ENCODE measurements at regions not wholly inside any gene's neighbourhood (a gene's known extent, or its start where the extent isn't known, plus 50 kb on each side); places are given as distances from the start of the nearest gene placed in this dataset.
"Not testable (repeated sequence)": the region's sequence is repeated elsewhere in the genome, so short reads cannot be mapped to it uniquely, and the experiment has no call there.

DNA sequence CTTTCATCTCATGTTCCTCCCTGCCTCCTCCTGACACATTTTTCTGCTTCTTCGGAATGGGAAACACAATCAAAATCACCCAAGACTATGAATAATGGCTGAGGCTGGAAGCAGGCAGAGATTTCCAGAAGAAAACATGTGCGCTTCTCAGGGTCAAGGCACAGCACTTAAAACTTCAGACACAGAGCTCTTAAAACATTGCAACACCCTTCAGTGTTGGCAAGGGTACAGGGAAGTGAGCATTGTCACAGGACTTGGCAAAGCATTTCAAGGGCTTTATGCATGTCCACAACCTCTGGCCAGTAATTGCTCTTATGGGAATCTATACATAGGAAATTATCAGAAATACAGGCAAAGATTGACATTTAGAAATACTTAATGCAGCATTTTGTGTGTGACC is 477.6 kb upstream of the KLHL29 start:
- no peak for DNase-seq (ENCODE audit: low read depth in 2 of 2, low spot score in 1 of 2)

GRCh38 chr2:22912398-22912797 is 472.6 kb upstream of the KLHL29 start:
- DNase-seq (ENCODE audit: low read depth in 2 of 2, low spot score in 1 of 2), result no peak

DNA sequence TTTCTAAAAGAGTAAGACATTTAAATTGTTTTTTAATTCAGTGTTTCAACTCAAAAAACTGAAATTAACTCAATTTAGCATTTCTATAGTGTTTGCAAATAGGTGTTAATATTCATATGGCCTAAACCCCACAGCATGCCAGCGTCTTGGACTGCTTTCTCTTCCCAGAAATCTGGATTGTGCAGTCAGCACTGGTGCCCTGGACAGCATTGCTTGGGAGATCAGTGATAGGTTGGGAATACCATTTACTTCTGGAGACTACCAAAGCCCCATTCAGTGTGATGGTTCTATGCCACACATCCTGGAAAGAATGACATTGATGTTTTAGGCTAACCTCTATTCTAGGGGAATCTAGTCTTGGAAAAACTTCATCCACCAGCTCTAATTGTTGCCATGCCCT is 455.0 kb upstream of the KLHL29 start:
- DNase-seq (ENCODE audit: low read depth in 2 of 2, low spot score in 1 of 2), result no peak

GRCh38 chr2:22930781-22931180 is 454.2 kb upstream of the KLHL29 start:
- no peak for DNase-seq (ENCODE audit: low read depth in 2 of 2, low spot score in 1 of 2)

- no peak for DNase-seq (ENCODE audit: low read depth in 2 of 2, low spot score in 1 of 2)
Measured at GRCh38 chr2:22932288-22932687, 452.7 kb upstream of the KLHL29 start.

DNA sequence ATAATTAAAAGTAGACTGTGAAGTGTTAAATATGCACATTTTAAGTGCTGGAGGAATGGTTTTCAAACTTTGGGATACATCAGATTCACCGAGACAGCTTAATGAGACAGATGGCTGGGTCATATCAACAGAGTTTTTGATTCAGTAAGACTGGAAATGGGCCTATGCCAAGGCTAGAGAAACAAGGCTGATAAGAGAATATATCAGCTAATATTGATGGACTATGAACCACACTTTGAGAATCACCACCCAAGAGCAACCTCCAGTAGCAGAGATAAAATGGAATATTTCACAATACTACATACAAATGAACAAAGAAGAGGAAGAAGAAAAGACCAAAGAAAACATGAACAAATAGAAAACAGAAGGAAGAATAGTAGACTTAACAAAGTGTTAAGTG is 450.2 kb upstream of the KLHL29 start:
- DNase-seq (ENCODE audit: low read depth in 2 of 2, low spot score in 1 of 2), result no peak

DNA sequence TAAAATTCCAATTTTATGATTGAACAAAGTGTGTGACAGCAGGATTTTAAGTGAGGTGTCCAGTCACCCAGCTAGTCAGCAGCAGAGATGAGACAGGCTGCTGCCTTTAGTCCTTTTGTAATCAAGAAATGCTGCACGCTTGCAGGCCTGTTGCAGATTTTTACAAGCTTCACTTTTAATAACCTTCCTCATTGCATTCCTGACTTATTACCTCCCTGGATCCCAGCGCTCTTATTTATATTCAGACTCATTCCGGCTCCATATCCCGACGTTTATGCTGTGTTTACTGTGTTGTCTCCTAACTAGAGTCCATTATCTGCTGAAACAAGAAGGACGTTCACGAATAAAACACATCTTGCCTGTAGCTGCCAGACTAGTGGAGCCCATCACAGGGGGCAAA is 442.5 kb upstream of the KLHL29 start:
- no peak for DNase-seq (ENCODE audit: low read depth in 2 of 2, low spot score in 1 of 2)

DNA sequence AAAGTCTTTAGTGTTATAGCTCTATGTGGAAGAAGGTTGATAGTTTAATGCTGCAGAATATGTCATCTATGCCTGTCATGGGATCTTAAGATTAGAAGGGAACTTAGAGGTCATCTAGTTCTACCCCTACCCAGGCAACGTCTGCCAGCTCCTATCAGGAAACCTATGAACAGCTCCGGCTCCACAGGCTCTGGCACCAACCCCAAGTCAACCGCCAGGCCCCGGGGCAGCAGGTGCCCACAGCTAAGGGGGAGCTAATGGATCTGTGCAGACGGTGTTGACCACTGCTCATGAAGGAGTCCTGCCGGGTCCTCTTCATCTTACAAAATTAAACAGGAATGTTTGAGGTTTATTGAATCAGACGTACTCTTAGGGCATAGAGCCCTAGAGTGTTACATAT is 440.8 kb upstream of the KLHL29 start:
- no peak for DNase-seq (ENCODE audit: low read depth in 2 of 2, low spot score in 1 of 2)

DNA sequence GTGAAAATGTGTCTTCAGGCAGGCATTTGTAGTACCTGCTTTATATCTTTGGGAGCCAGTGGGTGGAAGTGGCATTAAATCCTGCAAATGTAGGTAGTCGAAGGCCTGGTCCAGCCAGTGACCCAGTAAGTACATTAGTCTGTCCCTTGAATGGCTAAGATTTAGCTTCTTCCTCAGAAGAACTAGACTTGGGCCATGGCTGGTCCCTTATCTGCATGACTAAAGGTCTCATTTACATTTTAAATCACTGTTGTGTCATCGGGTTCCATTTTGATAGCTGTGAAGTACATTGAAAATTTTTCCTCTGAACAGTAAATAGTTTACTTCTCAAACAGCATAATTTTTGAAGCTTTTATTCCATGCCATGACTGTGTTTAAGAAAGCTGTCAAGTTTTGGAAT is 438.4 kb upstream of the KLHL29 start:
- DNase-seq (ENCODE audit: low read depth in 2 of 2, low spot score in 1 of 2), result no peak

GRCh38 chr2:22947741-22948140 is 437.2 kb upstream of the KLHL29 start:
- no peak for DNase-seq (ENCODE audit: low read depth in 2 of 2, low spot score in 1 of 2)

- DNase-seq (ENCODE audit: low read depth in 2 of 2, low spot score in 1 of 2), result no peak
Measured at GRCh38 chr2:22950431-22950830, 434.5 kb upstream of the KLHL29 start.

- no peak for DNase-seq (ENCODE audit: low read depth in 2 of 2, low spot score in 1 of 2)
Measured at GRCh38 chr2:22952656-22953225, 432.2 kb upstream of the KLHL29 start.

DNA sequence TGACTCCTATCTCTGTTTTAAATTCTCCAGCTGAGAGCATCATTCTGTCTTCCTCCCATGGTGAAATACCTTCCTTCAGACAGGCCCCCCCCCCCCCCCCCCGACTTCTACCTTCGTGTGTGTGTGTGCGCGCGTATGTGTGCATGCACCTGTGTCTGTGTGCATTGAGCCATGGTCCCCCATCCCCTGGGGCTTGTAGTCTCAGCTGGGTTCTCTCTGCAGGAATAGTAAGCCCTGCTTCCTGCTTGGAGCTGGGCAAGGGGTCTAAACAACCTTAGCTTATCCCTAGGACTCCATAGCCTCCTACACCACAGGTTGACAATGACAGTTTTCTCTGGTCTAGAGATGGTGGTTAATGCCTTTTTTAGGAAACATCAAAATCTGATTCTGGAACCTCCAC is 427.5 kb upstream of the KLHL29 start:
- DNase-seq (ENCODE audit: low read depth in 2 of 2, low spot score in 1 of 2), result no peak

DNA sequence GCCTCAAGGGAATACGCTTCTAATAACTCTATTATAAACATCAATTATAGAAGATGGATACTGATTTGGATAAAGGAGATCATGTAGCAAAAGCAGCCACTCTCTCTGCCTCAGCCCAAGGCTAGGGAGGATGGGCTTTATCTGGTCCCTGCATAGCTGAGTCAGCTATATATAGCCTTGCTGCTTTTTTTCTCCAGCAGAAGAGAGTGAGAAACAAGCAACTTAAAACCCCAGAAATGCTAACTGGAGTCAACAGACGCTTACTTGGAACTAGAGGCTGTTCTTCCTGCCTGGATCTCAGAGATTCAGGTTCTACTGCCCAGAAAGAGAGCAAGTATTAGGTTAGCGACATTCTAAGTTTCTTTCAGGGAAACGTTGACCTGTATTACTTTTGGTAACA is 426.7 kb upstream of the KLHL29 start:
- no peak for DNase-seq (ENCODE audit: low read depth in 2 of 2, low spot score in 1 of 2)

DNA sequence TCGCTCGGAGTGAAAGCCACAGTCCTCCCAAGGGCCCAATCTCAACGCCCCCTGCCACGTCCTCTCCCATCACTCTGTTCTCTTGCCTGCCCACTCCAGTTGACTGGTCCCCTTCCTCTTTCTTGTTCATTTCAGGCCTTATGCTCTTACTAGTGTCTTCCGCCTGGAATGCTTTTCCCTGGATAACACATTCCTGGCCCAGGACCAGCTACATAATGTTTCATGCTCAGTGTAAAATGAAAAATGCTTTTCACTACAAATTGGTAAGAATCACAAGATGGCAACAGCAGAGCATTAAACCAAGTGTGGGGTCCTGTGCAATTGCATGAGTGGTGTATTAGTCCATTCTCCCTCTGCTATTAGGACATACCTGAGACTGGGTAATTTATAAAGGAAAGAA is 417.2 kb upstream of the KLHL29 start:
- DNase-seq (ENCODE audit: low read depth in 2 of 2, low spot score in 1 of 2), result no peak

DNA sequence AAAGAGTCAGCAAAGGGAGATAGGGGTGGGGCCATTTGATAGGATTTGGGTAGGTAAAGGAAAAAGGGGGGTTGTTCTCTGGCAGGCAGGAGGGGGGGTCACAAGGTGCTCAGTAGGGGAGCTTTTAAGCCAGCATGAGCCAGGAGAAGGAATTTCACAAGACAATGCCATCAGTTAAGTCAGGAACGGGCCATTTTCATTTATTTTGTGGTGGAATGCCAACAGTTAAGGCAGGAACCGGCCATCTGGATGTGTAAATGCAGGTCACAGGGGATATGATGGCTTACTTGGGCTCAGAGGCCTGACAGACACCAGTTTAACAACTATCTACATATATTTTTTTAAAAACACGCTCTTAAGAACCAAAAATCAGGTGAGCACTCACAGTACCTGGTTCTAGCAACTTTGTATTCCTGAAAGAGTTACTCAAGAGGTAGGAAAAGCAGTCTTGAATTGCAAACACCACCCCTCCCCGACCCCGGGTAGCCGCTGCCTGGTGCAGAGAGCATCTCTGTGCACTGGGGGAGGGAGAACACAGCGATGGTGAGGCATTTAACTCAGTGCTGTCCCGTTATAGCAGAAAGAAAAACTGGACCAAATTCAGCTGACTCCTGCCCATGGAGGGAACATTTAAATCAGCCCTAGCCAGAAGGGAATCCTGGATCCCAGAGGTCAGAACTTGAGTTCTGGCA is 414.5 kb upstream of the KLHL29 start:
- no peak for DNase-seq (ENCODE audit: low read depth in 2 of 2, low spot score in 1 of 2)

DNA sequence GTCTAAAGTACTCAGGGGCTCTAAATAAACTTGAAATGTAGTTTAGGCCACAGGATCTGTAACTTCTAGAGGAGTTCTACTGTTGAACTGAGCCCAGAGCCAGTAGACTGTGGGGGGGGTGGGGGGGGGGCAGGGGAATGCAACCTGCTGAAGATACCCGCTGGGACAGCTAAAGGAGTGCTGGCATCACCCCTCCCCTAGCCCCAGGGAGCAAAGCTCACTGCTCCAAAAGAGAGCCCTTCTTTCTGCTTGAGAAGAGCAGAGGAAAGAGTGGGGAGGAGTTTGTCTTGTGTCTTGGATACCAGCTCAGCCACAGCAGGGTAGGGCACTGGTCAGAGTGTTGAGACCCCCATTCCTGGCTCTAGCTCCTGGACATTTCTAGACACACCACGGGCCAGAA is 414.0 kb upstream of the KLHL29 start:
- DNase-seq (ENCODE audit: low read depth in 2 of 2, low spot score in 1 of 2), result no peak

DNA sequence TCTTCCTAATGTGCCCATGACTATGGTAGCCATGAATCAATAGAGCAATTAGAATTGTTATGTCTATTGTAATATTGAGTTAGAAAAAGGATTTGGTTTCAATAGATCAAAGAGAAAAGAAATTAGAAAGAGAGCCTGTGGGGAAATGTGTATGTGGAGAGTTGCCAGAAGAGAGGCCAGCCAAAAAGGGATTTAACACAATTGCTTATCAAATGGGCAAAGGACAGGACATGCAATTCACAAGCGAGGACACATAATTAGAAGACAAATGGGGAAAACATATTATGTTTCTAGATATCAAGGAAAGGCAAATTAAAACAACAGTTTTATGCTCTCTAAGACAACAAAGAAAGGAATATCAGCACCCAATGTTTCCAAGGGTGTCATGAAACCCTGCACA is 403.2 kb upstream of the KLHL29 start:
- DNase-seq (ENCODE audit: low read depth in 2 of 2, low spot score in 1 of 2), result no peak

GRCh38 chr2:22984152-22984551 is 400.8 kb upstream of the KLHL29 start:
- not testable (repeated sequence) for DNase-seq (ENCODE audit: low read depth in 2 of 2, low spot score in 1 of 2)

DNA sequence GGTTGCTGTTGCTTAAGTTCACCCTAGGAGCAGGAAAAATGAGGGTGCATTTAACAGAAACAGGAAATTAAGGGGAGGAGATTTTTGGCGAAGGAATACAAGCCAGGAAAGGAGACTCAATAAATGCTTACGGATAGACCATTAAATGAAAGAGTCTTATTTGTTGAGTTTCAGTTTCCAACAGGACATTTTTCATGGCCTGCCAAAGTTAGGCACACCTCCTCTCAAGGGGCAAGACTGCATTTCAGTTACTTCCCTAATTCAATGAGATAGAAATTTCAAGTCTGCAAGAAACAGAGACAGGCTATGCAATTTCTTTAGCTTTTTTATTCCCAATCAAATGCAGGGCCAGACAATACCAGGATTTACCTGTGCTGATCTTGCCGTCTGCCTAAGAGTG is 394.7 kb upstream of the KLHL29 start:
- no peak for DNase-seq (ENCODE audit: low read depth in 2 of 2, low spot score in 1 of 2)

DNA sequence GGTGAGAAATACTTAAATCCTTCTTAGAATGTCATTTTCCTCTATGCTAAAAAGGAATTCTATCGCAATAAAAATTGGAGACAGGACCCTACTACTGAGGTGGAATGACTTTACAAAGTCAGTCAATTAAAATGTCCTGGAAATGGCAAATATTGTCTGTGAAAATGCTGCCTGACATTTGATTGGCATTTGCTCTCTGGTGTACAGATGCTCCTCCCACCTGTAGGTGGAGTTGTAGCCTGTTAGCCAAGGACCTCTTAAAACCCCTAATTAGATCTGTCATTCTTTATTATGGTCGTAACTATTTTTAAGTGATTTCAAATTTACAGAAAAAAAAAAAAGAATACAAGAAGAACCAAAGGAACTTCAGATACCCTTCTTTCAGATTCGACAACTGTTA is 393.1 kb upstream of the KLHL29 start:
- DNase-seq (ENCODE audit: low read depth in 2 of 2, low spot score in 1 of 2), result no peak

- DNase-seq (ENCODE audit: low read depth in 2 of 2, low spot score in 1 of 2), result no peak
Measured at GRCh38 chr2:22992441-22992840, 392.5 kb upstream of the KLHL29 start.

DNA sequence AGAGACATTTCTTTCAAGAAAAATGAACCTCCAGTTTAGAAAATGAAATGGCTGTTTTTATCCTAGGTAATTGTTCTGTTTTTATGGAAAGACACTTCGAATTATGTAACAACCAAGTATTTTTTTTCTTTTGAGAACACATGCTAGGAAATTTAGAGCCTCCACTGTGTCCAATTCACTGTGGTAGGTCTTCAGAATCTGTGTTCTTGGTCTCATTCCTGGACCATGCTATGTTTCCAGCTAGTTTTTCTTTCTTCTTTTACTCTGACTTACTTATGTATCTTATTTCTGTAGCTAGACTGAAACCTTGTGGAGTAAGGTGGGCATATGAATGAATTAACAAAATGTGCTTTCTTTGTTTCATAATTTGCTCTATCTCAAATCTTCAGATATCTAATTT is 391.7 kb upstream of the KLHL29 start:
- DNase-seq (ENCODE audit: low read depth in 2 of 2, low spot score in 1 of 2), result no peak
